ENCODE measurements at regions not wholly inside any gene's neighbourhood (a gene's known extent, or its start where the extent isn't known, plus 50 kb on each side); places are given as distances from the start of the nearest gene placed in this dataset.

- TF ChIP-seq CTCF (IDR thresholded peaks at IDR 0.05) (no peak), EZH2 (IDR thresholded peaks at IDR 0.05; ENCODE audit: borderline replicate concordance, insufficient read depth, low read depth, low read length, poor library complexity, severe bottlenecking) (no peak)
Measured at GRCh38 chr7:22563032-22563501, 63.1 kb upstream of the STEAP1B start.

All from B cell (primary cell).